GM12878 (cell line): ENCODE measurements at regions not wholly inside any gene's neighbourhood (a gene's known extent, or its start where the extent isn't known, plus 50 kb on each side); places are given as distances from the start of the nearest gene placed in this dataset.

ENCODE experiments used
- ATAC-seq: fragments of 200-7000 bp; cut with Tn5 transposase; 3 replicates; pipeline ENCODE4 v1.9.1; 2020; ENCODE audit warnings: mild to moderate bottlenecking, moderate library complexity
- BruUV-seq: library from RNA; stranded (reverse); fragments of 400-500 nt; replicated peaks from 2 replicates; lab custom pipeline; 2021; lab: Mats Ljungman, UMichigan
- CTCF ChIA-PET: fragments of 300-600 bp; sonication (Branson Sonifier 250); formaldehyde crosslinking; extraction: SDS; loops from one replicate; lab custom pipeline; 2021; ENCODE audit warnings: inconsistent platforms; lab: Yijun Ruan, JAX
- POLR2A ChIA-PET: fragments of 350-600 bp; formaldehyde crosslinking; extraction: SDS; loops from one replicate; lab custom pipeline; 2021; ENCODE audit warnings: inconsistent platforms; lab: Charles Lee
- RAD21 ChIA-PET: fragments of 300-600 bp; sonication (Branson Sonifier 250); formaldehyde crosslinking; loops from one replicate; lab custom pipeline; 2023; ENCODE audit warnings: antibody characterized with exemption; ENCODE audit not compliant: unreplicated experiment; lab: Charles Lee
- SMC1A ChIA-PET: fragments of 300-600 bp; sonication (Branson Sonifier 250); formaldehyde crosslinking; loops from one replicate; lab custom pipeline; 2023; ENCODE audit not compliant: unreplicated experiment, uncharacterized antibody; lab: Charles Lee
- DNase-seq: peaks from one replicate; pipeline ENCODE4 v3.0.0-alpha.2; 2011; ENCODE audit warnings: low read depth, low spot score
- FAIRE-seq: peaks from 3 replicates; lab custom pipeline; 2011; peaks lifted over from hg19 to GRCh38; lab: Jason Lieb, UNC
- H2AFZ ChIP-seq: 2 replicates; pipeline ENCODE4 v1.6.0; 2011; ENCODE audit warnings: low read depth, low read length, control low read depth; ENCODE audit not compliant: control insufficient read depth
- H3K27ac ChIP-seq: 2 replicates; pipeline ENCODE4 v1.5.1; 2011; ENCODE audit warnings: control low read depth; ENCODE audit not compliant: control insufficient read depth, insufficient read depth
- H3K27me3 ChIP-seq, 2 experiments: replicated peaks in 1 of 2; 2 replicates each; pipeline versions ENCODE4 v1.6.0 to v1.6.1; 2011; ENCODE audit warnings: low read length in 1 of 2; ENCODE audit not compliant: control insufficient read depth in 2 of 2, insufficient read depth in 2 of 2
- H3K36me3 ChIP-seq, 2 experiments: 2 replicates each; pipeline ENCODE4 v1.5.1; 2011; ENCODE audit warnings: low read length in 1 of 2; ENCODE audit not compliant: control insufficient read depth in 2 of 2, insufficient read depth in 2 of 2
- H3K4me1 ChIP-seq: 2 replicates; pipeline ENCODE4 v1.6.1; 2011; ENCODE audit warnings: mild to moderate bottlenecking, low read length, moderate library complexity, mixed read lengths; ENCODE audit not compliant: control insufficient read depth, insufficient read depth
- H3K4me2 ChIP-seq: 2 replicates; pipeline ENCODE4 v1.6.0; 2011; ENCODE audit warnings: control low read depth; ENCODE audit not compliant: control insufficient read depth, insufficient read depth
- H3K4me3 ChIP-seq: fragments of 200-600 bp; sonication (generic); 2 replicates; pipeline ENCODE4 v1.5.1; 2016
- H3K79me2 ChIP-seq: 2 replicates; pipeline ENCODE4 v1.6.0; 2011; ENCODE audit warnings: low read length; ENCODE audit not compliant: control insufficient read depth, insufficient read depth
- H3K9ac ChIP-seq: 2 replicates; pipeline ENCODE4 v1.8.0; 2011; ENCODE audit warnings: low read length, control low read depth, mixed read lengths; ENCODE audit not compliant: control insufficient read depth, insufficient read depth
- H3K9me3 ChIP-seq: replicated peaks from 3 replicates; pipeline ENCODE4 v1.5.1; 2011; ENCODE audit warnings: mild to moderate bottlenecking, low read length; ENCODE audit not compliant: control insufficient read depth, insufficient read depth
- H4K20me1 ChIP-seq: 2 replicates; pipeline ENCODE4 v1.6.0; 2011; ENCODE audit not compliant: control insufficient read depth, insufficient read depth
- BMI1 ChIP-seq: fragments of 450-650 bp; IDR thresholded peaks from 2 replicates; pipeline ENCODE4 v1.6.1; 2016; ENCODE audit warnings: mild to moderate bottlenecking, moderate library complexity, borderline replicate concordance
- KDM1A ChIP-seq: fragments of 200-600 bp; sonication (generic); IDR thresholded peaks from 2 replicates; pipeline ENCODE4 v1.6.1; 2016; ENCODE audit warnings: borderline replicate concordance
- NR2C2 ChIP-seq: IDR thresholded peaks from 2 replicates; pipeline ENCODE4 v1.6.1; 2011; ENCODE audit warnings: borderline replicate concordance, low read depth; ENCODE audit not compliant: control insufficient read depth, insufficient read length
- SP1 ChIP-seq: IDR thresholded peaks from one replicate; pipeline ENCODE4 v1.6.1; 2011; ENCODE audit warnings: low read depth, low read length
- TCF12 ChIP-seq: IDR thresholded peaks from 2 replicates; pipeline ENCODE4 v1.6.1; 2011; ENCODE audit warnings: low read depth, mild to moderate bottlenecking, low read length
- YY1 ChIP-seq: IDR thresholded peaks from 2 replicates; pipeline ENCODE4 v1.6.1; 2011; ENCODE audit warnings: low read depth, mild to moderate bottlenecking, low read length
- ZBED1 ChIP-seq: IDR thresholded peaks from 2 replicates; pipeline ENCODE4 v1.6.1; 2016; ENCODE audit warnings: borderline replicate concordance
- in situ Hi-C: fragments of 300-500 bp; cut with MboI; formaldehyde crosslinking; loops from 9 replicates; pipeline ENCODE4 v1.14.3; 2018; ENCODE audit warnings: mixed read lengths
- intact Hi-C: fragments of 100-400 bp; cut with micrococcal nuclease; formaldehyde crosslinking; loops from one replicate; pipeline ENCODE4 v1.14.2; 2022; ENCODE audit not compliant: unreplicated experiment
- TF ChIP-seq, protein P1 (sequence below): fragments of 450-650 bp; IDR thresholded peaks from 2 replicates; pipeline ENCODE4 v1.6.1; 2017; ENCODE audit warnings: mild to moderate bottlenecking, moderate library complexity
- TF ChIP-seq, protein P2 (sequence below): IDR thresholded peaks from 2 replicates; pipeline ENCODE4 v1.6.1; 2011; ENCODE audit warnings: low read depth, mild to moderate bottlenecking, low read length, moderate library complexity, borderline replicate concordance; ENCODE audit errors: extremely low read depth
- TF ChIP-seq, protein P3 (sequence below): IDR thresholded peaks from 2 replicates; pipeline ENCODE4 v1.6.1; 2011; ENCODE audit warnings: mild to moderate bottlenecking, low read depth, low read length, moderate library complexity; ENCODE audit not compliant: insufficient replicate concordance
- TF ChIP-seq, protein P4 (sequence below): IDR thresholded peaks from 2 replicates; pipeline ENCODE4 v1.6.1; 2012; ENCODE audit warnings: mild to moderate bottlenecking, low read depth, low read length
- TF ChIP-seq, protein P5 (sequence below): IDR thresholded peaks from 2 replicates; pipeline ENCODE4 v1.6.1; 2012; ENCODE audit warnings: low read depth, low read length, improper control_type of control experiment

DNA sequence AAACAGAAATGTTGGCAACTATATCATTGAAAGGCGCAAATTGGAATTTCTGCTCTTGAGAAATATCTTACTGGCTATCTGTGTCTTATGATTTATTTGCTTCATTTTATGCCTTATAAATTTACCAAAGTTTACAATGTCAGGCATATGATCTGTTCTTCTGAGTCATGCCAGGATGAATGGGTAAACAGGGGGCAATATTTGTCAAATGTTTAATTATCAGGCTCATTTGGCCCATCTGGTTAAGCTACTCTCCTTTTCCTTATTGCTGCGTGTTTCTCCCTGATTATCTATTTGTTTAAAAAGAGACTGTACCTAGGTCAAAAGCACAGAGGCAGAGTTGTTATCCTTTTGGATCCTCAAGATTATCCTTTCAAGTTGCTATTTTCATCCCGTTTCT lies 903.8 kb upstream of the PCDH10 start (continued):
- TF ChIP-seq, protein P1, sequence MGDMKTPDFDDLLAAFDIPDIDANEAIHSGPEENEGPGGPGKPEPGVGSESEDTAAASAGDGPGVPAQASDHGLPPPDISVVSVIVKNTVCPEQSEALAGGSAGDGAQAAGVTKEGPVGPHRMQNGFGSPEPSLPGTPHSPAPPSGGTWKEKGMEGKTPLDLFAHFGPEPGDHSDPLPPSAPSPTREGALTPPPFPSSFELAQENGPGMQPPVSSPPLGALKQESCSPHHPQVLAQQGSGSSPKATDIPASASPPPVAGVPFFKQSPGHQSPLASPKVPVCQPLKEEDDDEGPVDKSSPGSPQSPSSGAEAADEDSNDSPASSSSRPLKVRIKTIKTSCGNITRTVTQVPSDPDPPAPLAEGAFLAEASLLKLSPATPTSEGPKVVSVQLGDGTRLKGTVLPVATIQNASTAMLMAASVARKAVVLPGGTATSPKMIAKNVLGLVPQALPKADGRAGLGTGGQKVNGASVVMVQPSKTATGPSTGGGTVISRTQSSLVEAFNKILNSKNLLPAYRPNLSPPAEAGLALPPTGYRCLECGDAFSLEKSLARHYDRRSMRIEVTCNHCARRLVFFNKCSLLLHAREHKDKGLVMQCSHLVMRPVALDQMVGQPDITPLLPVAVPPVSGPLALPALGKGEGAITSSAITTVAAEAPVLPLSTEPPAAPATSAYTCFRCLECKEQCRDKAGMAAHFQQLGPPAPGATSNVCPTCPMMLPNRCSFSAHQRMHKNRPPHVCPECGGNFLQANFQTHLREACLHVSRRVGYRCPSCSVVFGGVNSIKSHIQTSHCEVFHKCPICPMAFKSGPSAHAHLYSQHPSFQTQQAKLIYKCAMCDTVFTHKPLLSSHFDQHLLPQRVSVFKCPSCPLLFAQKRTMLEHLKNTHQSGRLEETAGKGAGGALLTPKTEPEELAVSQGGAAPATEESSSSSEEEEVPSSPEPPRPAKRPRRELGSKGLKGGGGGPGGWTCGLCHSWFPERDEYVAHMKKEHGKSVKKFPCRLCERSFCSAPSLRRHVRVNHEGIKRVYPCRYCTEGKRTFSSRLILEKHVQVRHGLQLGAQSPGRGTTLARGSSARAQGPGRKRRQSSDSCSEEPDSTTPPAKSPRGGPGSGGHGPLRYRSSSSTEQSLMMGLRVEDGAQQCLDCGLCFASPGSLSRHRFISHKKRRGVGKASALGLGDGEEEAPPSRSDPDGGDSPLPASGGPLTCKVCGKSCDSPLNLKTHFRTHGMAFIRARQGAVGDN: no peak
- TF ChIP-seq SP1: no peak
- TF ChIP-seq, all 136 proteins: peak for 0

DNA sequence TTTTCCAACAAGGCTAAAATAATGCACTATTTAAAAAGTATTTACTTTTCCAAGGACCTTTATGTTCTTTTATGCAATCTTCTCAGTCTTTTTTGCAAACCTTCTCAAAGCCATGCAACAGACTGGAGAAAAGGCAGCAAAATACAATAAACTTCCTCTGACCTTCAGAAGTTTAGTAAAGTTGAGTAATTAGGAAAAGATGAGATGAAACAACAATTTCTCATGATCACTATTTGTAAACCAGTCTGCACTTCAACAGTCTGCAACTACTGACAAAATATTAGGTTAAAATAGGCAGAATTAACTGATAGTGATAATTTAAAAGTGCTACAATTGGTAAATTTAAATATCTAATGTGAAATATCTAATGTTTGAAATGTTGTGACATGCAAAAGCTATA lies 884.9 kb upstream of the PCDH10 start:
- Histone ChIP-seq H3K36me3 (no peaks in the 10 kb centered on the region), H2AFZ (no peak overlapping the region), H3K9me3 (no peaks in the 10 kb centered on the region), H3K27ac (no peak overlapping the region), H3K27me3 (no peaks in the 10 kb centered on the region), H3K79me2 (no peaks in the 10 kb centered on the region), H3K4me1 (no peaks in the 10 kb centered on the region), H3K4me2 (no peak overlapping the region), H3K4me3 (no peak overlapping the region), H4K20me1 (no peaks in the 10 kb centered on the region), H3K9ac (no peak overlapping the region)
- ATAC-seq: no peak
- CTCF ChIA-PET: no interaction called here
- POLR2A ChIA-PET: no interaction called here
- intact Hi-C loops: no loop called here
- no peak for FAIRE-seq
- no TSS peak for BruUV-seq
- in situ Hi-C loops: no loop called here
- RAD21 ChIA-PET: no interaction called here
- SMC1A ChIA-PET: no interaction called here
- no peak for DNase-seq
- TF ChIP-seq, protein P2, sequence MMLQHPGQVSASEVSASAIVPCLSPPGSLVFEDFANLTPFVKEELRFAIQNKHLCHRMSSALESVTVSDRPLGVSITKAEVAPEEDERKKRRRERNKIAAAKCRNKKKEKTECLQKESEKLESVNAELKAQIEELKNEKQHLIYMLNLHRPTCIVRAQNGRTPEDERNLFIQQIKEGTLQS: no peak
- TF ChIP-seq, protein P3, sequence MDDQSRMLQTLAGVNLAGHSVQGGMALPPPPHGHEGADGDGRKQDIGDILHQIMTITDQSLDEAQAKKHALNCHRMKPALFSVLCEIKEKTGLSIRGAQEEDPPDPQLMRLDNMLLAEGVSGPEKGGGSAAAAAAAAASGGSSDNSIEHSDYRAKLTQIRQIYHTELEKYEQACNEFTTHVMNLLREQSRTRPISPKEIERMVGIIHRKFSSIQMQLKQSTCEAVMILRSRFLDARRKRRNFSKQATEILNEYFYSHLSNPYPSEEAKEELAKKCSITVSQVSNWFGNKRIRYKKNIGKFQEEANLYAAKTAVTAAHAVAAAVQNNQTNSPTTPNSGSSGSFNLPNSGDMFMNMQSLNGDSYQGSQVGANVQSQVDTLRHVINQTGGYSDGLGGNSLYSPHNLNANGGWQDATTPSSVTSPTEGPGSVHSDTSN: no peak
- TF ChIP-seq YY1 (no peak), NR2C2 (no peak), ZBED1 (no peak), KDM1A (no peak), BMI1 (no peak), TCF12 (no peak)
- TF ChIP-seq, protein P4, sequence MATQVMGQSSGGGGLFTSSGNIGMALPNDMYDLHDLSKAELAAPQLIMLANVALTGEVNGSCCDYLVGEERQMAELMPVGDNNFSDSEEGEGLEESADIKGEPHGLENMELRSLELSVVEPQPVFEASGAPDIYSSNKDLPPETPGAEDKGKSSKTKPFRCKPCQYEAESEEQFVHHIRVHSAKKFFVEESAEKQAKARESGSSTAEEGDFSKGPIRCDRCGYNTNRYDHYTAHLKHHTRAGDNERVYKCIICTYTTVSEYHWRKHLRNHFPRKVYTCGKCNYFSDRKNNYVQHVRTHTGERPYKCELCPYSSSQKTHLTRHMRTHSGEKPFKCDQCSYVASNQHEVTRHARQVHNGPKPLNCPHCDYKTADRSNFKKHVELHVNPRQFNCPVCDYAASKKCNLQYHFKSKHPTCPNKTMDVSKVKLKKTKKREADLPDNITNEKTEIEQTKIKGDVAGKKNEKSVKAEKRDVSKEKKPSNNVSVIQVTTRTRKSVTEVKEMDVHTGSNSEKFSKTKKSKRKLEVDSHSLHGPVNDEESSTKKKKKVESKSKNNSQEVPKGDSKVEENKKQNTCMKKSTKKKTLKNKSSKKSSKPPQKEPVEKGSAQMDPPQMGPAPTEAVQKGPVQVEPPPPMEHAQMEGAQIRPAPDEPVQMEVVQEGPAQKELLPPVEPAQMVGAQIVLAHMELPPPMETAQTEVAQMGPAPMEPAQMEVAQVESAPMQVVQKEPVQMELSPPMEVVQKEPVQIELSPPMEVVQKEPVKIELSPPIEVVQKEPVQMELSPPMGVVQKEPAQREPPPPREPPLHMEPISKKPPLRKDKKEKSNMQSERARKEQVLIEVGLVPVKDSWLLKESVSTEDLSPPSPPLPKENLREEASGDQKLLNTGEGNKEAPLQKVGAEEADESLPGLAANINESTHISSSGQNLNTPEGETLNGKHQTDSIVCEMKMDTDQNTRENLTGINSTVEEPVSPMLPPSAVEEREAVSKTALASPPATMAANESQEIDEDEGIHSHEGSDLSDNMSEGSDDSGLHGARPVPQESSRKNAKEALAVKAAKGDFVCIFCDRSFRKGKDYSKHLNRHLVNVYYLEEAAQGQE: no peak
- TF ChIP-seq, protein P5, sequence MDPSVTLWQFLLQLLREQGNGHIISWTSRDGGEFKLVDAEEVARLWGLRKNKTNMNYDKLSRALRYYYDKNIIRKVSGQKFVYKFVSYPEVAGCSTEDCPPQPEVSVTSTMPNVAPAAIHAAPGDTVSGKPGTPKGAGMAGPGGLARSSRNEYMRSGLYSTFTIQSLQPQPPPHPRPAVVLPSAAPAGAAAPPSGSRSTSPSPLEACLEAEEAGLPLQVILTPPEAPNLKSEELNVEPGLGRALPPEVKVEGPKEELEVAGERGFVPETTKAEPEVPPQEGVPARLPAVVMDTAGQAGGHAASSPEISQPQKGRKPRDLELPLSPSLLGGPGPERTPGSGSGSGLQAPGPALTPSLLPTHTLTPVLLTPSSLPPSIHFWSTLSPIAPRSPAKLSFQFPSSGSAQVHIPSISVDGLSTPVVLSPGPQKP: no peak
